Pancreas (tissue), 10 donors: ENCODE measurements at regions not wholly inside any gene's neighbourhood (a gene's known extent, or its start where the extent isn't known, plus 50 kb on each side); places are given as distances from the start of the nearest gene placed in this dataset.
A peak's percentile ranks its signal among the peaks of the same experiment; 100 is the strongest.

Experiments
- ATAC-seq, 4 donors: fragments of 200-7000 bp; cut with Tn5 transposase; one replicate each; pipeline versions ENCODE4 v1.8.0 to v1.9.1; 2020; ENCODE audit warnings: mild to moderate bottlenecking in 4 of 4, moderate library complexity in 4 of 4
- DNase-seq, 6 donors: peaks; one replicate each; pipeline ENCODE4 v3.0.0-alpha.2; 2020
- FAIRE-seq: peaks from 2 replicates; lab custom pipeline; 2012; peaks lifted over from hg19 to GRCh38; lab: Jason Lieb, UNC
- H3K27ac ChIP-seq, 4 donors: fragments of 200-600 bp; sonication (generic); 1 replicate in 3 of 4; 2 replicates in 1 of 4; pipeline versions ENCODE4 v1.5.0 to v1.8.0; 2020
- H3K27me3 ChIP-seq, 4 donors: fragments of 200-600 bp; one replicate each; pipeline ENCODE4 v1.8.0; 2021
- H3K36me3 ChIP-seq, 3 donors: fragments of 200-600 bp; sonication (generic) in 1 of 3; one replicate each; pipeline versions ENCODE4 v1.5.0 to v1.8.0; 2020 to 2021
- H3K4me1 ChIP-seq, 3 donors: fragments of 200-600 bp; one replicate each; pipeline ENCODE4 v1.8.0; 2021
- H3K4me3 ChIP-seq, 4 donors: fragments of 200-600 bp; sonication (generic) in 2 of 4; one replicate each; pipeline versions ENCODE4 v1.5.0 to v1.8.0; 2020 to 2021
- H3K9me3 ChIP-seq, 4 donors: fragments of 200-600 bp; one replicate each; pipeline ENCODE4 v1.8.0; 2021
- CTCF ChIP-seq, 4 donors: fragments of 200-600 bp; sonication (generic) in 3 of 4; IDR thresholded peaks; one replicate each; pipeline versions ENCODE4 v1.5.0 to v1.8.0; 2021; ENCODE audit warnings: antibody characterized with exemption in 4 of 4
- WGBS, 2 donors: extraction: QIAGEN DNeasy Blood & Tissue Kit; methylation state at CpG; one replicate each; pipeline ENCODE4 v1.1.7; 2013; 5-methylcytosine and 5-hydroxymethylcytosine counted together
- intact Hi-C, 3 donors: fragments of 100-400 bp; cut with DNase I; formaldehyde crosslinking; loops; one replicate each; pipeline versions ENCODE4 v1.11.1 to v1.14.2; 2022
- donor health status: healthy with polysubstance abuse.
- donor health status: DM: no; HTN: no; CAD: no; lungs with moderate emphysema.
- donor health status: DM: no; HTN: no; CAD: no.
- donor health status: control.
- donor health status: control.
- donor health status: Bipolar disorder and iron deficiency.
- donor health status: DM: yes; HTN: yes; CAD: no.
- donor health status: DM: no; HTN: no; CAD: no.
- donor health status: DM: no; HTN: no; CAD: no.
- donor health status: DM: yes; HTN: yes; CAD: no.

GRCh38 chr18:25764777-25765176, 325.6 kb downstream of the SS18 start:
- intact Hi-C loops, result no loop called here
- H3K4me3 ChIP-seq, result no peak overlapping the region
- H3K27me3 ChIP-seq, result no peaks in the 10 kb centered on the region
- H3K4me1 ChIP-seq, result no peaks in the 10 kb centered on the region
- 51 to 64% methylated on average over 4 of the region's 4 CpGs for WGBS, 2 donors
- H3K27ac ChIP-seq, result no peak overlapping the region
- FAIRE-seq (no peak), DNase-seq (no peak), ATAC-seq (no peak)
- no peaks in the 10 kb centered on the region for H3K9me3 ChIP-seq
- TF ChIP-seq CTCF (IDR thresholded peaks at IDR 0.05), result no peak
- no peaks in the 10 kb centered on the region for H3K36me3 ChIP-seq

- no peak for TF ChIP-seq CTCF (IDR thresholded peaks at IDR 0.05)
- 30 to 49% methylated on average over 1 of the region's 1 CpG for WGBS, 2 donors
- ATAC-seq, result no peak
- intact Hi-C loops, result no loop called here
- Histone ChIP-seq H3K36me3 (no peaks in the 10 kb centered on the region), H3K4me3 (no peak overlapping the region), H3K4me1 (no peaks in the 10 kb centered on the region), H3K9me3 (no peaks in the 10 kb centered on the region), H3K27me3 (no peaks in the 10 kb centered on the region), H3K27ac (no peak overlapping the region)
- no peak for FAIRE-seq
- no peak for DNase-seq
Measured at GRCh38 chr18:25759111-25759510, 331.3 kb downstream of the SS18 start.

- Histone ChIP-seq H3K4me3 (no peak overlapping the region), H3K9me3 (no peaks in the 10 kb centered on the region), H3K4me1 (no peaks in the 10 kb centered on the region), H3K36me3 (no peaks in the 10 kb centered on the region), H3K27ac (no peak overlapping the region), H3K27me3 (no peaks in the 10 kb centered on the region)
- TF ChIP-seq CTCF (IDR thresholded peaks at IDR 0.05), result no peak
- intact Hi-C loops, result no loop called here
- 45% methylated on average over 7 of the region's 7 CpGs for WGBS, 2 donors
- ATAC-seq (no peak), FAIRE-seq (no peak), DNase-seq (peak in 1 of 6 donors; percentile 20)
Measured at GRCh38 chr18:25743646-25744151, 346.7 kb downstream of the SS18 start.

GRCh38 chr18:25739376-25739775, 351.0 kb downstream of the SS18 start:
- 48 to 65% methylated on average over 2 of the region's 2 CpGs for WGBS, 2 donors
- no peak overlapping the region for H3K27ac ChIP-seq
- intact Hi-C loops, result no loop called here
- no peaks in the 10 kb centered on the region for H3K4me1 ChIP-seq
- TF ChIP-seq CTCF (IDR thresholded peaks at IDR 0.05), result no peak
- no peaks in the 10 kb centered on the region for H3K27me3 ChIP-seq
- H3K4me3 ChIP-seq, result no peak overlapping the region
- no peaks in the 10 kb centered on the region for H3K9me3 ChIP-seq
- no peaks in the 10 kb centered on the region for H3K36me3 ChIP-seq
- DNase-seq (no peak), FAIRE-seq (no peak), ATAC-seq (no peak)

GRCh38 chr18:25737710-25738311, 352.6 kb downstream of the SS18 start:
- peak in 1 of 6 donors; percentile 16 for DNase-seq
- H3K36me3 ChIP-seq, result no peaks in the 10 kb centered on the region
- WGBS, 2 donors, result 67 to 69% methylated on average over 7 of the region's 7 CpGs
- no peaks in the 10 kb centered on the region for H3K4me1 ChIP-seq
- FAIRE-seq, result no peak
- no peak overlapping the region for H3K27ac ChIP-seq
- no peak for ATAC-seq
- no peaks in the 10 kb centered on the region for H3K9me3 ChIP-seq
- no peak for TF ChIP-seq CTCF (IDR thresholded peaks at IDR 0.05)
- intact Hi-C loops, result no loop called here
- no peak overlapping the region for H3K4me3 ChIP-seq
- no peaks in the 10 kb centered on the region for H3K27me3 ChIP-seq
